Ramos (cell line): ENCODE measurements at regions not wholly inside any gene's neighbourhood (a gene's known extent, or its start where the extent isn't known, plus 50 kb on each side); places are given as distances from the start of the nearest gene placed in this dataset.
"Not testable (repeated sequence)": the region's sequence is repeated elsewhere in the genome, so short reads cannot be mapped to it uniquely, and the experiment has no call there.

Experiments
- in situ Hi-C: fragments of 300-500 bp; cut with MboI; formaldehyde crosslinking; loops from one replicate; pipeline ENCODE4 v1.14.3; 2022; ENCODE audit warnings: low sequenced_read_pairs; ENCODE audit not compliant: unreplicated experiment

GRCh38 chr18:47686806-47687205 lies 243.7 kb downstream of the SMAD2 start:
- in situ Hi-C loops = no loop called here

- in situ Hi-C loops = no loop called here
Measured at GRCh38 chr18:47683774-47684173, 246.7 kb downstream of the SMAD2 start.

GRCh38 chr18:47682876-47683275 lies 247.6 kb downstream of the SMAD2 start:
- in situ Hi-C loops = no loop called here

- in situ Hi-C loops = no loop called here
Measured at GRCh38 chr18:47680488-47680887, 250.0 kb downstream of the SMAD2 start.

- in situ Hi-C loops = no loop called here
Measured at GRCh38 chr18:47679864-47680263, 250.6 kb downstream of the SMAD2 start.

- in situ Hi-C loops = no loop called here
Measured at GRCh38 chr18:47677952-47678351, 252.5 kb downstream of the SMAD2 start.

GRCh38 chr18:47669815-47670214 lies 260.6 kb downstream of the SMAD2 start:
- in situ Hi-C loops = no loop called here

GRCh38 chr18:47658498-47658897 lies 272.0 kb downstream of the SMAD2 start:
- in situ Hi-C loops = no loop called here

GRCh38 chr18:47654988-47655387 lies 275.5 kb downstream of the SMAD2 start:
- in situ Hi-C loops = no loop called here

GRCh38 chr18:47644896-47645295 lies 285.6 kb downstream of the SMAD2 start:
- in situ Hi-C loops = no loop called here

GRCh38 chr18:47637551-47637950 lies 292.9 kb downstream of the SMAD2 start:
- in situ Hi-C loops = not testable (repeated sequence)

GRCh38 chr18:47635416-47635815 lies 295.0 kb downstream of the SMAD2 start:
- in situ Hi-C loops = no loop called here

- in situ Hi-C loops = no loop called here
Measured at GRCh38 chr18:47632970-47633635, 297.4 kb downstream of the SMAD2 start.

GRCh38 chr18:47628893-47629292 lies 301.6 kb downstream of the SMAD2 start:
- in situ Hi-C loops = no loop called here

- in situ Hi-C loops = no loop called here
Measured at GRCh38 chr18:47628240-47628781, 302.1 kb downstream of the SMAD2 start.

- in situ Hi-C loops = no loop called here
Measured at GRCh38 chr18:47627030-47627429, 303.4 kb downstream of the SMAD2 start.

GRCh38 chr18:47619771-47620448 lies 310.5 kb downstream of the SMAD2 start:
- in situ Hi-C loops = no loop called here

GRCh38 chr18:47618758-47619157 lies 311.7 kb downstream of the SMAD2 start:
- in situ Hi-C loops = no loop called here

- in situ Hi-C loops = no loop called here
Measured at GRCh38 chr18:47615043-47615442, 315.4 kb downstream of the SMAD2 start.

GRCh38 chr18:47613929-47614328 lies 316.5 kb downstream of the SMAD2 start:
- in situ Hi-C loops = no loop called here

- in situ Hi-C loops = no loop called here
Measured at GRCh38 chr18:47611649-47612048, 318.8 kb downstream of the SMAD2 start.

GRCh38 chr18:47606526-47606925 lies 323.9 kb downstream of the SMAD2 start:
- in situ Hi-C loops = no loop called here
